Nephron (organoid): ENCODE measurements at regions not wholly inside any gene's neighbourhood (a gene's known extent, or its start where the extent isn't known, plus 50 kb on each side); places are given as distances from the start of the nearest gene placed in this dataset.
"Not testable (repeated sequence)": the region's sequence is repeated elsewhere in the genome, so short reads cannot be mapped to it uniquely, and the experiment has no call there.

Experiments used
- H3K27ac Mint-ChIP-seq, 3 experiments: 2 replicates each; pipeline ENCODE4 v1.8.0; 2020; ENCODE audit warnings: mixed read lengths in 3 of 3, mild to moderate bottlenecking in 2 of 3, moderate library complexity in 1 of 3
- H3K27me3 Mint-ChIP-seq: 2 replicates; pipeline ENCODE4 v1.8.0; 2021; ENCODE audit warnings: low read depth, mild to moderate bottlenecking, moderate library complexity, mixed read lengths
- H3K36me3 Mint-ChIP-seq: 2 replicates; pipeline ENCODE4 v1.8.0; 2020; ENCODE audit warnings: low read depth, mixed read lengths
- H3K4me1 Mint-ChIP-seq: 2 replicates; pipeline ENCODE4 v1.8.0; 2020; ENCODE audit warnings: mixed read lengths
- H3K4me3 Mint-ChIP-seq, 3 experiments: 2 replicates each; pipeline ENCODE4 v1.8.0; 2020; ENCODE audit warnings: mild to moderate bottlenecking in 3 of 3, mixed read lengths in 3 of 3, moderate library complexity in 2 of 3
- H3K9me3 Mint-ChIP-seq: 2 replicates; pipeline ENCODE4 v1.8.0; 2020; ENCODE audit warnings: mixed read lengths
- TF ChIP-seq, protein P1 (sequence below), 3 experiments: fragments of 200-600 bp; sonication (generic); IDR thresholded peaks; one replicate each; pipeline ENCODE4 v1.5.0; 2021; ENCODE audit warnings: antibody characterized with exemption in 3 of 3; ENCODE audit not compliant: unreplicated experiment in 3 of 3

DNA sequence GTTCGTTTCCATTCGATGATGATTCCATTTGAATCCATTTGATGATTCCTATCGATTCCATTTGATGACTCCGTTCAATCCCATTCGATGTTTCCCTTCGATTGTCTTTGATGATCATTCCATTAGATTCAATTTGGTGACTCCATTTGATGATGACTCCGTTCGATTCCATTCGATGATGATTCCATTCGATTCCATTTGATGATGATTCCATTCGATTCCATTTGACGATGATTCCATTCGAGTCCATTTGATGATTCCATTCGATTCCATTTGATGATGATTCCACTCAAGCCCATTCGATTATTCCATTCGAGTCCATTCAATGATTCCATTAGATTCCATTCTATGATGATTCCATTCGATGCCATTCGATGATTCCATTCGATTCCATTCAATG, 2730.6 kb downstream of the RPIA start:
- not testable (repeated sequence) for H3K4me1 Mint-ChIP-seq, H3K27me3 Mint-ChIP-seq, H3K4me3 Mint-ChIP-seq, H3K27ac Mint-ChIP-seq
- H3K36me3 Mint-ChIP-seq: peaks cover 22% of the 10 kb centered on the region
- peaks cover 28% of the 10 kb centered on the region for H3K9me3 Mint-ChIP-seq

DNA sequence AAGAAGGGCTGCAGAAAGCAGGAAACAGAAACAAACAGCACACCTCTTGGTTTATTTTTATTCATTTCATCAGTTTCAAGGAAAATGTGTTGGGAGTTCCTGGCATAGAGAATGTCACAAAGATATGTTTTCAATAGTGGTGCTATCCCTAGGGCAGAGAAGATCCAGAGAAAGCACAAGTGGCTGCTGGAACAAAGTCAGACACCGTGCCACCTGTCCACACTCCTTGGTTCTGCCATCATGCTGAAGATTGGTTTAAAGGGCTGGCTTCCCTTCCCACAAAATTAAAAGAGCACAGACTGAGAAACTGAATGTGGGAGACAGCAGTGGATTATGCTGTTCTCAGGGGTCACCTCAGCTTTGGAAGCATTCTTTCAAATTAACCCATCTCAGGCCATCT, 2735.7 kb downstream of the RPIA start:
- not testable (repeated sequence) for H3K4me1 Mint-ChIP-seq, H3K27me3 Mint-ChIP-seq, H3K4me3 Mint-ChIP-seq, H3K27ac Mint-ChIP-seq
- Mint-ChIP-seq H3K9me3 (peaks cover 17% of the 10 kb centered on the region), H3K36me3 (peaks cover 12% of the 10 kb centered on the region)

DNA sequence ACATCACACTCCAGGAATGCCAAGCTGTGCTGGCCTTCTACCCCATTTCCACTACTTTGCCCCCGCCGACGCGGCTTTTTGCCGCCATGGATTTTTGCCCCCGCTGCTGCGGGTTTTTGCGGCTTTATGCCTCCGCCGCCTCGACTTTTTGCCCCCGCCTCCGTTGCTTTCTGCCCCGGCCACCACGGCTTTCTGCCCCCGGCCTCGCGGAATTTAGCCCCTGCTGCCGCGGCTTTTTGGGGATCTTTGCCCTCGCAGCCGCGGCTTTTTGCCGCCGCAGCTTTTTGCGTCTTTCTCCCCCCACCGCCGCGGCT, 2750.4 kb downstream of the RPIA start:
- H3K27me3 Mint-ChIP-seq, H3K36me3 Mint-ChIP-seq, H3K27ac Mint-ChIP-seq, H3K4me3 Mint-ChIP-seq, H3K4me1 Mint-ChIP-seq: not testable (repeated sequence)
- peaks cover 20% of the 10 kb centered on the region for H3K9me3 Mint-ChIP-seq

DNA sequence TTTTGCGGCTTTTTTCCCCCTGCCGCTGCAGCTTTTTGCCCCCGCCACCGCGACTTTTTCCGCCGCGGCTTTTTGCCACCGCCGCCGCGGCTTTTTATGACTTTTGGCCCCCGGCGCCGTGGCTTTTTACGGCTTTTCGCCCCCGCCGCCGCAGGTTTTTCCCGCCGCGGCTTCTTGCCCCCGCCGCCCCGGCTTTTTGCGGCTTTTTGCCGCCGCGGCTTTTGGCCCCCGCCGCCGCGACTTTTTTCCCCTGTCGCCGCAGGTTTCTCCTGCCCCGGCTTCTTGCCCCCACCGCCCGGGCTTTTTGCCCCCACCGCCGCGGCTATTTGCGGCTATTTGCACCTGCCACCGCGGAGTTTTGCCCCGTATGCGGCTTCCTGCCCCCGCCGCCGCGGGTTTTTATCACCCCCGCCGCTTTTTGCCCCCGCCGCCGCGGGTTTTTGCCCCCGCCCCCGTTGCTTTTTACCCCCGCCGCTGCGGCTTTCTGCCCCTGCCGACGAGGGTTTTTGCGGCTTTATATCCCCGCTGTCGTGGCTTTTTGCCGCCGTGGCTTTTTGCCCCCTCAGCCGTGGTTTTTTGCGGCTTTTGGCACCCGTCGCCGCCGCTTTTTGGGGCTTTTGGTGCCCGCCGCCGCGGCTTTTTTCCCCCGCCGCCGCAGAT, 2750.9 kb downstream of the RPIA start:
- Mint-ChIP-seq H3K36me3 (peaks cover 6% of the 10 kb centered on the region), H3K27ac (no peak overlapping the region), H3K27me3 (no peaks in the 10 kb centered on the region), H3K9me3 (peaks cover 21% of the 10 kb centered on the region), H3K4me1 (no peaks in the 10 kb centered on the region), H3K4me3 (no peak overlapping the region)
- TF ChIP-seq, protein P1, sequence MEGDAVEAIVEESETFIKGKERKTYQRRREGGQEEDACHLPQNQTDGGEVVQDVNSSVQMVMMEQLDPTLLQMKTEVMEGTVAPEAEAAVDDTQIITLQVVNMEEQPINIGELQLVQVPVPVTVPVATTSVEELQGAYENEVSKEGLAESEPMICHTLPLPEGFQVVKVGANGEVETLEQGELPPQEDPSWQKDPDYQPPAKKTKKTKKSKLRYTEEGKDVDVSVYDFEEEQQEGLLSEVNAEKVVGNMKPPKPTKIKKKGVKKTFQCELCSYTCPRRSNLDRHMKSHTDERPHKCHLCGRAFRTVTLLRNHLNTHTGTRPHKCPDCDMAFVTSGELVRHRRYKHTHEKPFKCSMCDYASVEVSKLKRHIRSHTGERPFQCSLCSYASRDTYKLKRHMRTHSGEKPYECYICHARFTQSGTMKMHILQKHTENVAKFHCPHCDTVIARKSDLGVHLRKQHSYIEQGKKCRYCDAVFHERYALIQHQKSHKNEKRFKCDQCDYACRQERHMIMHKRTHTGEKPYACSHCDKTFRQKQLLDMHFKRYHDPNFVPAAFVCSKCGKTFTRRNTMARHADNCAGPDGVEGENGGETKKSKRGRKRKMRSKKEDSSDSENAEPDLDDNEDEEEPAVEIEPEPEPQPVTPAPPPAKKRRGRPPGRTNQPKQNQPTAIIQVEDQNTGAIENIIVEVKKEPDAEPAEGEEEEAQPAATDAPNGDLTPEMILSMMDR (IDR thresholded peaks at IDR 0.05; ENCODE audit: unreplicated experiment in 3 of 3): no peak

DNA sequence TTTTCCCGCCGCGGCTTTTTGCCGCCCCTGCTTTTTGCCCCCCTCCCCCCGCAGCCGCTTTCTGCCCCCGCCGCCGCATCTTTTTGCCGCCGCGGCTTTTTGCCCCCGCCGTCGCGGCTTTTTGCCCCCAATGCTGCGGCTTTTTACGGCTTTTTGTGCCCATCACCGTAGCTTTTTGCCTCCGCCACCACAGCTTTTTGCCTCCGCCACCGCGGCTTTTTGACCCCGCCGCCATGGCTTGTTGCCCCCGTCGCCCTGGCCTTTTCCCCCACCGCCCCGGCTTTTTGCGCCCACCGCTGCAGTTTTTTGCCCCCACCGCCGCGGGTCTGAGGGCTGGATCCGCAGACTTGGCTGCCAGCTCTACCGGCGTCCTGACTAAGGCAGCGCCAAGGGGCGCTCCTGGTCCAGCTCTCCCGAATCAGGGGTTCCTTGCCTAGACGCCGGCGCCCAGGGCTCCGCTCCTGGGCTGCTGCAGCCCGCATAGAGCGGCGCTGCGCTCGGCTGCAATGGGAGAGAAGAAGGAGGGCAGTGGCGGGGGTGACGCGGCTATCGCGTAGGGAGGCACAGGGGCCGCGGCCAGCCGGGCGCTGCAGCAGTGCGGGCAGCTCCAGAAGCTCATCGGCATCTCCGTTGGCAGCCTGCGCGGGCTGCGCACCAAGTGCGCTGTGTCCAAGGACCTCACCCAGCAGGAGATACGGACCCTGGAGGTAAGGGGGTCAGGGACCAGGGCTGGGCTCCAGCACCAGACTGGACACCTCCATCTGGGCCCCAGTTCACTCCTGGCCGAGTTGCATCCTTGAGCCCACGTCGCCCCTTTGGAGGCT, 2751.6 kb downstream of the RPIA start:
- peaks cover 21% of the 10 kb centered on the region for H3K9me3 Mint-ChIP-seq
- H3K4me1 Mint-ChIP-seq, H3K27ac Mint-ChIP-seq, H3K4me3 Mint-ChIP-seq, H3K27me3 Mint-ChIP-seq, H3K36me3 Mint-ChIP-seq: not testable (repeated sequence)

DNA sequence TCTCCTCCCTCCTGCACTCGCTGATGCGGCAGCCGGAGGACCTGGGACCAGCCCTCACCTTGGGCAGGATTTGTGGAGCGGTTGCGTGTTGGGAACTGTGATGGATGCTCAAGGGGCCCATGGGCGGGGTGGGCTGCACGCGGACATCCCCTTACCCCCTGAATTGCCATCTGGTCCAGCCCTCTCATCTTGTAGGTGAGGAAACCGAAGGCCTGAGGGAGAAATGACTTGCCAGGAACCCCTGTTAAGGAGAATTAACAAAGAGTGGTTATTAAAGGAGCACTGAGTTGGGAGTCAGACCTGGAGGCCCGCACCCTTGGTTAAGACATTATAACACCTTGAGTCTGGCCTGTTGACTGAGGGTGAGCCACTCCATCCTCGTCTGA, 2752.2 kb downstream of the RPIA start:
- H3K36me3 Mint-ChIP-seq, H3K4me3 Mint-ChIP-seq, H3K4me1 Mint-ChIP-seq, H3K27me3 Mint-ChIP-seq, H3K27ac Mint-ChIP-seq: not testable (repeated sequence)
- peaks cover 18% of the 10 kb centered on the region for H3K9me3 Mint-ChIP-seq

DNA sequence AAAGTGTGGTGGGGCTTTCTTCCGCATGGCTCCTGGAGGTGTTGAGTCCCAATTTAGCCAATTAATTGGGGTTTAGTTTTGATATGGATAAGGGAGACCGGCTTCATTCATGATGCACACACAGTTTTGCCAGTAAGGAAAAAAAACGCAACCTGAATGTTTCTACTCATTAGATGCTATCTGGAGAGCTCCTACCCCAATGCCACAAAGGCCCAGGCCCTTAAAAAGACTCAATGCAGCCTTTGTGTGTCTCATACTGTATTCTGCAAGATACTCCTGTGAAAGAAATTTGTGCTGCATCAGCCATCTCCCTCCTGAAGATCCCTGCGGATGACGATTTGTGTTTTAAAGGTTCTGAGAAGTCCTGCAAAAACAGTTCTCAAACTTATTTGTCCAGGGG, 2754.2 kb downstream of the RPIA start:
- not testable (repeated sequence) for H3K4me1 Mint-ChIP-seq, H3K4me3 Mint-ChIP-seq, H3K27ac Mint-ChIP-seq, H3K27me3 Mint-ChIP-seq, H3K36me3 Mint-ChIP-seq
- H3K9me3 Mint-ChIP-seq: peaks cover 15% of the 10 kb centered on the region

DNA sequence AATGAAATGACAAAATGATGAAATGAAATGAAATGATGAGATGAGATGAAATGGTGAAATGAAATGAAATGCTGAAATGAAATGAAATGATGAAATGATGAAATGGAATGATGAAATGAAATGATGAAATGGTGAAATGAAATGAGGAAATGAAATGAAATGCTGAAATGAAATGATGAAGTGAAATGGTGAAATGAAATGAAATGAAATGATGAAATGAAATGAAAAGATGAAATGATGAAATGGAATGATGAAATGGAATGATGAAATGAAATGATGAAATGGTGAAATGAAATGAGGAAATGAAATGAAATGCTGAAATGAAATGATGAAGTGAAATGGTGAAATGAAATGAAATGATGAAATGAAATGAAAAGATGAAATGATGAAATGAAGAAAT, 2755.0 kb downstream of the RPIA start:
- not testable (repeated sequence) for H3K4me3 Mint-ChIP-seq, H3K36me3 Mint-ChIP-seq, H3K27ac Mint-ChIP-seq, H3K4me1 Mint-ChIP-seq, H3K27me3 Mint-ChIP-seq
- peaks cover 20% of the 10 kb centered on the region for H3K9me3 Mint-ChIP-seq

DNA sequence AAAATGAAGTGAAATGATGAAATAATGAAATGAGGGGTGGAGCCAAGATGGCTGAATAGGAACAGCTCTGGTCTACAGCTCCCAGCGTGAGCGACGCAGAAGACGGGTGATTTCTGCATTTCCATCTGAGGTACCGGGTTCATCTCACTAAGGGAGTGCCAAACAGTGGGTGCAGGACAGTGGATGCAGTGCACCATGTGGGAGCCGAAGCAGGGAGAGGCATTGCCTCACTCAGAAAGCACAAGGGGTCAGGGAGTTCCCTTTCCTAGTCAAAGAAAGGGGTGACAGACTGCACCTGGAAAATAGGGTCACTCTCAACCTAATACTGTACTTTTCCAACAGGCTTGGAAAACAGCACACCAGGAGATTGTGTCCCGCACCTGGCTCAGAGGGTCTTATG, 2755.4 kb downstream of the RPIA start:
- not testable (repeated sequence) for H3K4me3 Mint-ChIP-seq, H3K4me1 Mint-ChIP-seq, H3K36me3 Mint-ChIP-seq, H3K27me3 Mint-ChIP-seq, H3K27ac Mint-ChIP-seq
- H3K9me3 Mint-ChIP-seq: peaks cover 20% of the 10 kb centered on the region

DNA sequence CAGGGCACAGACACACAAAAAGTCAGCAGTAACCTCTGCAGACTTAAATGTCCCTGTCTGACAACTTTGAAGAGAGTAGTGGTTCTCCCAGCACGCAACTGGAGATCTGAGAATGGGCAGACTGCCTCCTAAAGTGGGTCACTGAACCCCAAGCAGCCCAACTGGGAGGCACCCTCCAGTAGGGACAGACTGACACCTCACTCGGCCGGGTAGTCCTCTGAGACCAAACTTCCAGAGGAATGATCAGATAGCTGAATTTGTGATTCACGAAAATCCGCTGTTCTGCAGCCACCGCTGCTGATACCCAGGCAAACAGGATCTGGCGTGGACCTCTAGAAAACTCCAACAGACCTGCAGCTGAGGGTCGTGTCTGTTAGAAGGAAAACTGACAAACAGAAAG, 2756.0 kb downstream of the RPIA start:
- H3K4me1 Mint-ChIP-seq, H3K4me3 Mint-ChIP-seq, H3K36me3 Mint-ChIP-seq, H3K27ac Mint-ChIP-seq, H3K27me3 Mint-ChIP-seq: not testable (repeated sequence)
- H3K9me3 Mint-ChIP-seq: peaks cover 20% of the 10 kb centered on the region

DNA sequence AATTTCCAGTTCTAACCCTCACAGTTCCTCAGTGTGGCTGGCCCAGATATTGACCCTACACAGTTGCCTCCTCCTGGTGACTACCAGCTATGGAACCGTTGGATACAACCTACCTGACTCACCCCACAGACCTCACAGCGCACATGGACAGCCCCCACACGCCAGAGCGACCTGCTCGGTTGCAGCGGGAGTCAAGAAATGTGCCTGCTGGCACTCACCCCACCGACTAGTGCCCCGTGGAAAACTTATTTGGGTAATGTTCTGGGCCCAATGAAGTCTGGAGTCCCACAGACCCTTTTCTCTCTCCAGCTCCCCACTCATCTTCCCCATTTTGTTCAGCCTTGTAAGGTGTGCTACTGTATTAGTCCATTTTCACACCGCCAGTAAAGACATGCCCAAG, 2770.8 kb downstream of the RPIA start:
- not testable (repeated sequence) for H3K27me3 Mint-ChIP-seq, H3K27ac Mint-ChIP-seq, H3K36me3 Mint-ChIP-seq, H3K4me3 Mint-ChIP-seq, H3K4me1 Mint-ChIP-seq
- peaks cover 12% of the 10 kb centered on the region for H3K9me3 Mint-ChIP-seq

DNA sequence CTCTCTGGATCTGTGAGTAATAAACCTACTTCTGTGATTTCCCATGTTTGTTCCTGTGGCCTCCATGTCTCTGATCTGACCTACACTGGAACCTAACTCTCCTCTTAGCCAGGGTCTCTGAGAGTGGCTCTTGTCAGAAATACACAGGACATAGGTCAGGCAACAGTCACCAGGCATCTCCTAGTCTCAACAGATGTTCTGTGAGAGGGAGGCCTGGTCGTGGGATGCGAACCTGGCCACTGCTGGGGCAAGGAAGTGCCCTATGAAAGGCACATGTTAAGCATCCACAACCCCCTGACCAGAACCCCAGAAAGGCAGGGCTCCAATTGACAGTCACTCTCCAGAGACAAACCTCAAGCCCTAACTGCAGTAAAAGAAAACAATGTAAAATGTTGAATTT, 2771.5 kb downstream of the RPIA start:
- H3K27me3 Mint-ChIP-seq, H3K4me3 Mint-ChIP-seq, H3K27ac Mint-ChIP-seq, H3K4me1 Mint-ChIP-seq, H3K36me3 Mint-ChIP-seq: not testable (repeated sequence)
- peaks cover 12% of the 10 kb centered on the region for H3K9me3 Mint-ChIP-seq

DNA sequence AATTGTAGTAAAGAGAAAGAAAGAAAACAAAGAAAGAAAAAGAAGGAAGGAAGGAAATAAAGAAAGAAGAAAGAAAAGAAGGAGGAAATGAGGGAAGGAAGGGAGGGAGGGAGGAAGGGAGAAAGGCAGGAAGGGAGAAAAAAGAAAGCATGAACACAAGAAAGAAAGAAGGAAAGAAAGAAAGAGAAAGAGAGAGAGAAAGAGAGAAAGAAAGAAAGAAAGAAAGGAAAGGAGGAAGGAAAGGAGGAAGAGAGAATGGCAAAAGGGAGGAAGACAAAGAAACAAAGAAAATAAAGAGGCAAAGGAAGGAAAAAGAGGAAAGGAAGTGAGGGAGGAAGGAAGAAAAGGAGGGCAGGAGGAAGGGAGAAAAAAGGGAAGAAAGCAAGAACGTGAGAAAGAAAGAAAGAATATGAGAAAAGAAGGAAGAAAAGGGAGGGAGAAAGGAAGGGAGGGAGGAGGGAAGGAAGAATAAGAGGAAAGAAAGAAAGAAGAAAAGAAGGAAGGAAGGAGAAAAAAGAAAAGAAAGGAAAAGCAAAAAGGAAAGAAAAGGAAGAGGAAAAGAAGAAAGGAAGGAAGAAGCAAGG, 2775.4 kb downstream of the RPIA start:
- not testable (repeated sequence) for H3K36me3 Mint-ChIP-seq, H3K27me3 Mint-ChIP-seq, H3K4me3 Mint-ChIP-seq, H3K4me1 Mint-ChIP-seq, H3K27ac Mint-ChIP-seq
- H3K9me3 Mint-ChIP-seq: peaks cover 12% of the 10 kb centered on the region

DNA sequence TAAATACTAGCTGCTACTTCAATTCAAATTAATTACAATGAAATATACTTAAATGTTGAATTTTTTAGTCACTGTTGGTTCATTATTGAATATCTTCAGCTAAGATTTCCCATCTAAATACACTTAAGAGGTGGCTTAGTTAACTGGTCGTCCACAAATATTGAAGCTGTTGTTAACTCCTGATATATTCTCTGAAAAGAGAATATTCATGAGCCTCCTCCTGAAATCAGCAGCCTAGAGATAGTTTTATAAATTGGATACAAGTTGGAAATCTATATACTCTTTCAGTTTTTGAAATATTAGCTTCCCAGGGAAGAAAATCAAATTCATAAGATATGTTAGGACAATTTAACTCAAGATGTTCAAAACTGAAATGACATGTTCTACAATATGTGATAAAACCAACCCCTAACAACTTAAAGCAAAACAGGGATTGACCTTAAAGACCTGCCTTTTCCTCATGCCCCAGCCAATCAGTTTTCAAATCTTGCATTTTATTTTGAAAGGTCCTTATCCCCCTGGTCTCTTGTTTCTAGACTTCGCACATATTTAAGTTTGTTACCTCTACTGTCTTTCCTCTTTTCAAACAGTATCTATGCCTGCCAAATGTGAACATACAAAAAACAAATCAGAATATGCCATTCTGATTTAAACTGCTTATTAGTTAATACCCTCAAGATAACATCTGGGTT, 2784.9 kb downstream of the RPIA start:
- Mint-ChIP-seq H3K4me3 (peak overlapping the region in 2 of 3 experiments; percentile 80 to 81), H3K27me3 (peaks cover 18% of the 10 kb centered on the region)
- H3K36me3 Mint-ChIP-seq, H3K27ac Mint-ChIP-seq, H3K4me1 Mint-ChIP-seq, H3K9me3 Mint-ChIP-seq: not testable (repeated sequence)
